Ovary (tissue), 7 donors: ENCODE measurements at regions not wholly inside any gene's neighbourhood (a gene's known extent, or its start where the extent isn't known, plus 50 kb on each side); places are given as distances from the start of the nearest gene placed in this dataset.
"Not testable (repeated sequence)": the region's sequence is repeated elsewhere in the genome, so short reads cannot be mapped to it uniquely, and the experiment has no call there.

Source experiments
- DNase-seq, 5 donors: peaks; one replicate each; pipeline ENCODE4 v3.0.0-alpha.2; 2019 to 2020
- H3K27ac ChIP-seq, 2 donors: fragments of 200-600 bp; one replicate each; pipeline versions ENCODE4 v1.5.1 to v1.8.0; 2019 to 2022
- H3K27me3 ChIP-seq: fragments of 200-600 bp; one replicate; pipeline ENCODE4 v1.8.0; 2022
- H3K36me3 ChIP-seq: fragments of 200-600 bp; sonication (generic); one replicate; pipeline ENCODE4 v1.5.1; 2019
- H3K4me1 ChIP-seq: one replicate; pipeline ENCODE4 v1.8.1; 2013; ENCODE audit warnings: mild to moderate bottlenecking, moderate library complexity; ENCODE audit not compliant: insufficient read depth
- H3K4me3 ChIP-seq: fragments of 200-600 bp; sonication (generic); one replicate; pipeline ENCODE4 v1.5.1; 2017
- H3K9me3 ChIP-seq, 2 donors: fragments of 200-600 bp in 1 of 2; sonication (generic) in 1 of 2; one replicate each; pipeline versions ENCODE4 v1.5.1 to v1.8.1; 2013 to 2019; ENCODE audit warnings: mild to moderate bottlenecking in 1 of 2, moderate library complexity in 1 of 2
- EP300 ChIP-seq: sonication (generic); formaldehyde crosslinking; IDR thresholded peaks from one replicate; pipeline ENCODE4 v1.6.1; 2017; ENCODE audit warnings: antibody characterized with exemption
- POLR2A ChIP-seq: fragments of 450-650 bp; IDR thresholded peaks from one replicate; pipeline ENCODE4 v1.6.1; 2017; ENCODE audit warnings: antibody characterized with exemption, mild to moderate bottlenecking, moderate library complexity
- WGBS, 3 donors: extraction: QIAGEN DNeasy Blood & Tissue Kit in 1 of 3; methylation state at CpG; one replicate each; pipeline versions ENCODE4 v1.1.5 to v1.1.7; 2013 to 2017; 5-methylcytosine and 5-hydroxymethylcytosine counted together
- intact Hi-C, 4 donors: fragments of 100-400 bp; cut with DNase I; formaldehyde crosslinking; loops; one replicate each; pipeline versions ENCODE4 v1.11.0 to v1.15.1; 2022 to 2023
- TF ChIP-seq, protein P1 (sequence below), 3 donors: fragments of 450-650 bp in 2 of 3; fragments of 200-600 bp in 1 of 3; IDR thresholded peaks; one replicate each; pipeline versions ENCODE4 v1.5.1 to v1.8.0; 2016 to 2022; ENCODE audit warnings: antibody characterized with exemption in 3 of 3, mild to moderate bottlenecking in 1 of 3
- donor health status: DM: no; HTN: no; CAD: no; lungs with moderate emphysema.
- donor health status: DM: no; HTN: no; CAD: no.
- donor health status: Bipolar disorder and iron deficiency.
- donor health status: DM: no; HTN: no; CAD: no.
- donor health status: DM: yes; HTN: yes; CAD: no.

DNA sequence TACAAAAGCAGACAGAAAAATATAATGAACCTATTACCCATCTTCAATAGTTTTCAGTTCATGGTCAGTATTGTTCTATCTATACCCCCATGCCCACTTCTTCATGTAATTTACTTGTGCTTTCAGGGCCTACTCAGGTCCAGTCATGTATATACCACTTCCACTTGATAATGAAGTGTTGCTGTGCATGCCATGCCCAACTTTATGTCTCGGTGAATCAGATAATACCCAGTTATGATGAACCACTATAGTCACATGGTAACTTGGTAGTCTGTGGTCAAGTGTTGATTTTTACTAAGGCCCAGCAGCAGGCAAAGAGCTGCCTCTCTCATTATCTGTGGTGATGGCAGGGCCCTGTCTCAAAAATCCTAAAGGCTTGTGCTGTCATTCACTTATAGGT lies 70.7 kb upstream of the IL33 start:
- Histone ChIP-seq H3K27me3 (no peaks in the 10 kb centered on the region), H3K36me3 (no peaks in the 10 kb centered on the region), H3K27ac (no peak overlapping the region), H3K9me3 (no peaks in the 10 kb centered on the region), H3K4me3 (no peak overlapping the region), H3K4me1 (no peaks in the 10 kb centered on the region)
- WGBS, 3 donors: 94 to 100% (median 95%) methylated on average over 1 of the region's 1 CpG
- intact Hi-C loops: no loop called here
- TF ChIP-seq, protein P1, sequence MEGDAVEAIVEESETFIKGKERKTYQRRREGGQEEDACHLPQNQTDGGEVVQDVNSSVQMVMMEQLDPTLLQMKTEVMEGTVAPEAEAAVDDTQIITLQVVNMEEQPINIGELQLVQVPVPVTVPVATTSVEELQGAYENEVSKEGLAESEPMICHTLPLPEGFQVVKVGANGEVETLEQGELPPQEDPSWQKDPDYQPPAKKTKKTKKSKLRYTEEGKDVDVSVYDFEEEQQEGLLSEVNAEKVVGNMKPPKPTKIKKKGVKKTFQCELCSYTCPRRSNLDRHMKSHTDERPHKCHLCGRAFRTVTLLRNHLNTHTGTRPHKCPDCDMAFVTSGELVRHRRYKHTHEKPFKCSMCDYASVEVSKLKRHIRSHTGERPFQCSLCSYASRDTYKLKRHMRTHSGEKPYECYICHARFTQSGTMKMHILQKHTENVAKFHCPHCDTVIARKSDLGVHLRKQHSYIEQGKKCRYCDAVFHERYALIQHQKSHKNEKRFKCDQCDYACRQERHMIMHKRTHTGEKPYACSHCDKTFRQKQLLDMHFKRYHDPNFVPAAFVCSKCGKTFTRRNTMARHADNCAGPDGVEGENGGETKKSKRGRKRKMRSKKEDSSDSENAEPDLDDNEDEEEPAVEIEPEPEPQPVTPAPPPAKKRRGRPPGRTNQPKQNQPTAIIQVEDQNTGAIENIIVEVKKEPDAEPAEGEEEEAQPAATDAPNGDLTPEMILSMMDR (IDR thresholded peaks at IDR 0.05): no peak
- TF ChIP-seq POLR2A: no peak
- TF ChIP-seq EP300: no peak
- DNase-seq: no peak

DNA sequence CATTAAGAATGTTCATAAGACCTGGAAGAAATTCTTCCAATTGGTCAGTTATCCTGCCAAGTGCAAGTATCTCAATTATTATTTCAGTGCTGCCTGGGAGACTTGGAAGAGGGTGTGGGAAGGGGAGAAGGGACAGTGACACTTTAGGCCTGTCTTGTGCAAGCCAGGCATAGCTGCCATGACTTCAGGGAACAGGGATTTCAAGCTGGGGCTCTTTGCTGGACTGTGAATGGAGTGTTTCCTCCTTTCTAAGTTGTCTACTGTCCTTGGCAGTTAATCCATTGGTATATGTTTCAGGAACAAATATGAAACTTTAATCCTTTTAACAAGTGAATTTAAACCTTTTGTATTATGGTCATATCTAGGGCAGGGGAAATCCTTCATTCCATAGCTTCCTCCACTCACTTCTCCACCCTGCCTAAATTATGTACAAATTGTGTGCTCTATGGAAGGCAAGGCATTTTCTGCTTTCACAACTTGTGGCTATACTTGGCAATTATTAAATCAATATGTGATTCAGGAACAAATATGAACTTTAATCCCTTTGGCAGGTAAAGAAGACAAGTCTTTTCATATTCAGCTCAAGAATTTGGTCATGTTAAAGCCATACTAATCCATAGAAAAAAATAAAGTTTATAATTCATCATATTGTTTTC lies 72.7 kb upstream of the IL33 start:
- no peak overlapping the region for H3K4me3 ChIP-seq
- intact Hi-C loops: no loop called here

DNA sequence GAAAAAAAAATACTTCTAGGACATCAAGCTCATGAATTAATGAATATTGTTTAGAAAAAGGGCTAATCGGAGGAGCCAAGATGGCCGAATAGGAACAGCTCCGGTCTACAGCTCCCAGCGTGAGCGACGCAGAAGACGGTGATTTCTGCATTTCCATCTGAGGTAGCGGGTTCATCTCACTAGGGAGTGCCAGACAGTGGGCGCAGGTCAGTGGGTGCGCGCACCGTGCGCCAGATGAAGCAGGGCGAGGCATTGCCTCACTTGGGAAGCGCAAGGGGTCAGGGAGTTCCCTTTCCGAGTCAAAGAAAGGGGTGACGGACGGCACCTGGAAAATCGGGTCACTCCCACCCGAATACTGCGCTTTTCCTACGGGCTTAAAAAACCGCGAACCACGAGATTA lies 79.8 kb upstream of the IL33 start:
- H3K27ac ChIP-seq, H3K4me3 ChIP-seq, H3K27me3 ChIP-seq, H3K9me3 ChIP-seq, intact Hi-C loops, DNase-seq, H3K36me3 ChIP-seq, H3K4me1 ChIP-seq: not testable (repeated sequence)
- WGBS, 3 donors: 88 to 91% (median 90%) methylated on average over 21 to 25 of the region's 25 CpGs

More for the DNA sequence above, 72.7 kb upstream of the IL33 start:
- Histone ChIP-seq H3K27ac (no peak overlapping the region), H3K27me3 (no peaks in the 10 kb centered on the region), H3K4me1 (no peaks in the 10 kb centered on the region), H3K9me3 (no peaks in the 10 kb centered on the region), H3K36me3 (no peaks in the 10 kb centered on the region)
- DNase-seq: no peak
- TF ChIP-seq EP300 (no peak), POLR2A (no peak)
- TF ChIP-seq, protein P1 (IDR thresholded peaks at IDR 0.05): no peak

DNA sequence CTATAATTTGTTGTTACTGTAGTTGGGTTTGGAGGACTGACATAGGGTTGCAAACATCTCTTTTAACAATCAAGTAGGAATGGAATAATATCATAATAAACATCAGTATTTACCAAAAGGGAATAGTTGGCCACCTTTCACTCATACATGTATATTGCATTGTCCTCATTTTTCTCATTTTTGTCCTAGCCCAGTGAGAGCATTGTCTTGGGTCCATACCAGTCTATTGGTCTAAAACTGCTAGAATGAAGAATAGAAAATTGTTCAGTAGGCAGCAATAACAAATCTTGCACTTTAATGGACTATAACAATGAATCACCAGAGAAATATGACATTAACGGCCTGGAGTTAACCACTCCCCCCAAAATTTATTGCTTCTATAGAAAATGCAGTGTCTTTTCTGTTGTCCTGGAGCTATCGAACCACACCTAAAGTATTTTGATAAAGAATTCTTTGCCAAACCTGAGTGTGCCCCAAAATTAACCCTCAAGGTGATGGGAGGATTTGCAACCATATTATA lies 80.9 kb upstream of the IL33 start:
- Histone ChIP-seq H3K9me3 (no peaks in the 10 kb centered on the region), H3K27me3 (no peaks in the 10 kb centered on the region), H3K4me3 (no peak overlapping the region), H3K27ac (no peak overlapping the region), H3K36me3 (no peaks in the 10 kb centered on the region), H3K4me1 (no peaks in the 10 kb centered on the region)
- intact Hi-C loops: no loop called here
- WGBS, 3 donors: 23 to 32% (median 31%) methylated on average over 2 of the region's 2 CpGs
- TF ChIP-seq, protein P1 (IDR thresholded peaks at IDR 0.05): no peak
- no peak for TF ChIP-seq EP300
- no peak for TF ChIP-seq POLR2A
- no peak for DNase-seq

DNA sequence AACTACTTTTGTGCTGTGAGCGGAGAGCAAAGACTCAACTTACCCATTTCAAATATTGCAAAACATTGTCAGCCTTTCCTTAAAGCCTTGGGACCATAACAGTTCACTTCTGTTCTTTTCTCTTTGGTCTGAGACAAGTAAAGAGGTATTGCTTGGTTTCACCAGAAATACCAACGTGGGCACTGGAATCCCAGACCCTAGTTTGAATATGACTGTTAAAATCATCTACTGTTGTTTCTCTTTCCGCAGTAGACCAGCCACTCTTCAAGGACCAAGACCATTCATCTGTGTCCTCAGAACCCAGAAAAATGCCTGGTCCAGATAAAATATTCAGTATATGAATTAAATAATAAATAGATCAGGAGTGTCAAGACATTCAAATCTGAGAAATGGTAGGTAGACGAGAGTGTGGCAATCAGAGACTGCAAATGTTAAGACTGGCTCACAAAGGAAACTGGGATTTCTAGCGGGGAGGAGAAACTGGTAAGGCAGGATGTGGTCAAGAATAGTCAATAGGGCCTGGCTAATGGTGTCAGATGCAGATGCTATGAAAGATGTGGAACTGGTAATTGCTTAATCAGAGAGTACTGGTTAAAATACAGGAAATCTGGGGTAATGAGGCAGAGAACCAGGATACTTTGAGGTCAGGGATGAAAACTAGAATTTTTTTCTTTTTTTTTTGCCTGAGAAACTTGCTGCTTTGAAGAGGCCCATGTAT lies 82.1 kb upstream of the IL33 start:
- intact Hi-C loops: no loop called here
- Histone ChIP-seq H3K4me3 (no peak overlapping the region), H3K4me1 (no peaks in the 10 kb centered on the region), H3K27ac (no peak overlapping the region), H3K27me3 (no peaks in the 10 kb centered on the region), H3K9me3 (no peaks in the 10 kb centered on the region), H3K36me3 (no peaks in the 10 kb centered on the region)
- 90 to 95% (median 92%) methylated on average over 5 of the region's 5 CpGs for WGBS, 3 donors
- TF ChIP-seq POLR2A (no peak), EP300 (no peak)
- TF ChIP-seq, protein P1 (IDR thresholded peaks at IDR 0.05): no peak
- DNase-seq: no peak
